GM10248 (cell line): ENCODE measurements at regions not wholly inside any gene's neighbourhood (a gene's known extent, or its start where the extent isn't known, plus 50 kb on each side); places are given as distances from the start of the nearest gene placed in this dataset.

Experiments
- CTCF ChIA-PET: fragments of 300-600 bp; sonication (Branson Sonifier 250); formaldehyde crosslinking; extraction: SDS; loops from one replicate; lab custom pipeline; 2021; ENCODE audit warnings: antibody characterized with exemption; lab: Yijun Ruan, JAX
- POLR2A ChIA-PET: fragments of 350-650 bp; sonication (Branson Sonifier 250); formaldehyde crosslinking; extraction: SDS; loops from one replicate; lab custom pipeline; 2020; ENCODE audit warnings: antibody characterized with exemption; lab: Yijun Ruan, JAX
- DNase-seq: peaks from one replicate; pipeline ENCODE4 v3.0.0; 2012; ENCODE audit errors: extremely low spot score
- CTCF ChIP-seq: IDR thresholded peaks from 2 replicates; pipeline ENCODE4 v1.5.1; 2012; ENCODE audit warnings: mild to moderate bottlenecking, low read depth; ENCODE audit errors: extremely low read depth, missing control alignments, control extremely low read depth

DNA sequence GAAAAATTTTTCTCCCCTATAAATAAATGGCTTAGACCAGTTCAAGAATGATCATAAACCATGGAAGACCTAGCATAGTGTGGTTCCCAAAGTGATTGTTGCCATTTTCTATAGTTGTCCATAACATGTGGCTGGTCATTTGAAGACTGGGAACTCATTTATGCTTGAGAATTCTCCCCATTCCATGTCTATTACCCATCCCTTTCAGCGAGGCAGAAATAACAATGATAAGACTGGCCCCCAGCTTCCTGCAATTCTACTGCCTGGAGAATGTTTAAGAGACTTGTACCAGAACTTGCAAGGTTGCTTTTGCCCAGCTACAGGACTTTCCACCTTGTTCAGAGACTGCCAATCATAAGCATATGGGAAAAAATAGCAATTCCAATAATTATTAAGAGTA, 146.5 kb upstream of the CDH11 start:
- CTCF ChIA-PET: interaction anchor here (0.8 to 1.0 kb wide), 2 partner anchors 10 to 35 kb away, joined by 3 read pairs; no protein-coding TSS in a partner anchor
- no peak for DNase-seq
- POLR2A ChIA-PET: no interaction called here
- TF ChIP-seq CTCF: no peak

GRCh38 chr16:65263896-65264295, 142.0 kb upstream of the CDH11 start:
- DNase-seq: no peak
- TF ChIP-seq CTCF: no peak
- ChIA-PET CTCF (no interaction called here), POLR2A (no interaction called here)

DNA sequence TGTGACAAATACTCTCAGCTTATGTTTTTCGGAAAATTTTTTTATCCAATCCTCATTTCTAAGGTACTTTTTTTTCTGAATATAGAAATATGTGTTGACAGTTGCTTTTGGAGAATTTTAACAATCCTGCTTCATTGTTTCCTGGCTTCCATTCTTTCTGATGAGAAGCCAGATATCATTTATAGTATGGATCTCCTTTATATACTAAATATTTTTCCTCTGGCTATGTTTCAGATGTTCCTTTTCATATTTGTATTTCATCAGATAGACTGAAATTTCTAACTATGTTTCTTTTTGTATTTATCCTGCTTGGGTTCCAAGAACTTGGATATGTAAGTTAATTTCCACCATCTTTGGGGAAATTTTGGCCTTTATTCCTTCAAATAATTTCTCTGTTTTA, 138.9 kb upstream of the CDH11 start:
- CTCF ChIA-PET: no interaction called here

GRCh38 chr16:65254144-65254543, 132.3 kb upstream of the CDH11 start:
- POLR2A ChIA-PET: no interaction called here
- CTCF ChIA-PET: no interaction called here
- DNase-seq: no peak

More for the DNA sequence above, 138.9 kb upstream of the CDH11 start:
- POLR2A ChIA-PET: no interaction called here
- no peak for DNase-seq
- TF ChIP-seq CTCF: no peak

DNA sequence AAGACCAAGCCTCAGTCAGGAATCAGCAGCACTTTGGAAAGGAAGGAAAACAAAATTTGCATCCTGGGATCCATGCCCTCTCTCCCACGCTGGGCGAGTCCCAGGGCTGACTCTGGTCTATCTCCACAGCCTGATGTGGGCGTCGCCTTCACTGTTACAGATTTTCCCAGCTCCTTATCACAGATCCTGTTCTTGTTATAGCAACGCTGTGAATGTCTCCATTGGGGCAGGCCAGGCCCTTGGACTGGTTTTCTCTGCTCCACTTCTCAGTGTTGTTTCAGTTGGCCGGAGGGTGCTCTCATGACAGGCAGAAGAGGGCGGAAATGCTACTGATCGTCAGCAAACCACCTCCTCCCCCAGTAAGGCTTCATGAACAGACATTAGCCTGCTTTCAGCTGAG, 127.9 kb upstream of the CDH11 start:
- DNase-seq: no peak
- no peak for TF ChIP-seq CTCF
- POLR2A ChIA-PET: no interaction called here
- CTCF ChIA-PET: no interaction called here

More at GRCh38 chr16:65254144-65254543, 132.3 kb upstream of the CDH11 start:
- TF ChIP-seq CTCF: no peak

DNA sequence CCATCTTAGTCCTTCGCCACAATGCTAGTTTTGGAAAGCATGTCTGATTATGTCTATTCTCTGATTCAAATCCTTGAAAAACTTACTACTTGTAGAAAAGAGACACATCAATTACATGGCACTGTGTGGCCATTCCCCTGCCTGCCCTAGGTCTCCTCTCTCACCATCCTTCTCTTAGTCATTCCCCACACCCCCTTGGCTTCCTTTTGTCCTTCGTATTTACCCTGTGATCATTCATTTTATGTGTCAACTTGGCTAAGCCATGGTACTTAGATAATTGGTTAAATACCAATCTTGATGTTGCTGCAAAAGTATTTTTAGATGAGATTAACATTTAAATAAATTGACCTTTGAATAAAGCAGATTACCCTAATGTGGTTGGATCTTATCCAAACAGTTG, 122.9 kb upstream of the CDH11 start:
- DNase-seq: no peak

More for the DNA sequence above, 122.9 kb upstream of the CDH11 start:
- CTCF ChIA-PET: no interaction called here
- TF ChIP-seq CTCF: no peak
- POLR2A ChIA-PET: no interaction called here
